ENCODE measurements at regions not wholly inside any gene's neighbourhood (a gene's known extent, or its start where the extent isn't known, plus 50 kb on each side); places are given as distances from the start of the nearest gene placed in this dataset.
"Not testable (repeated sequence)": the region's sequence is repeated elsewhere in the genome, so short reads cannot be mapped to it uniquely, and the experiment has no call there.

- intact Hi-C loops (cut with DNase I); DNase-seq; ATAC-seq (ENCODE audit: poor library complexity): not testable (repeated sequence)
Measured at GRCh38 chr3:28156599-28156998, 84.8 kb upstream of the CMC1 start.

DNA sequence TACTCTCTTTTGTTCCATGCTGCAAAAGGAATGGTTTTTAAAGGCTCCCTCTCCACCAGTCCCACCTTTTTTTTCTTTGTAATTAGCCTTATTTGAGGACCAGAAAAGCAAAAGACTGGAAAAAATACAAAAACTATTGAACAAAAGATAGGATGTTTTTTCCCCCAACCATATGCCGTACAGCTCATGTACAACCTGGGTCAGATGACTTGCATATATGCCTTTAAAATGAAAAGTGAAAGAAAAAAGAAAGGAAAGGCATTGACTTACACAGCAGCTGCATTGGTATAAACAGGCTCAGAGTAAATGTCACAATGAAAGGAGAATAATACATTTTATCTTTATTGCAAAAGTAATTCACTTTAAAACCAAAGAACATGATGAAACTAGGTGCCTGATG is 69.5 kb upstream of the CMC1 start:
- no peak for ATAC-seq (ENCODE audit: poor library complexity)
- no peak for DNase-seq
- intact Hi-C loops (cut with DNase I): no loop called here

DNA sequence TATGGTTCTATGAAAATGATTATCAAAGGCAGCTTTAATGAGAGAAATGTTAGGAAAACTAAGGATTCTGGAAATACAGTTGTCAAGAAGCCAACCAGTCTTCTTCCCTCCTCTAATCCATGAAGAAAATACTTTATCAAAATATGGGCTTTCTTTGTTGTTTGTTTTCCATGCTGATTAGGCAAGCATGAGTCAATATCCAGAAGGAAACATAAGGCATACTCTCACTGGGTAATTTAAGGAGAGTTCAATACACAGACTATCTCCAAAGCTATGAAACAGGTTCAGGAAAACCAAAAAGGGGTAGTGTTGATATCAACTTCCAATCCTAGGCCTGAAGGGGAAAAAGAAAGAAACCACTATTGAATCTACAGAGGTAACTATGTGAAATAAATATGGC is 68.7 kb upstream of the CMC1 start:
- DNase-seq (no peak), ATAC-seq (ENCODE audit: poor library complexity) (no peak)
- intact Hi-C loops (cut with DNase I): no loop called here

DNA sequence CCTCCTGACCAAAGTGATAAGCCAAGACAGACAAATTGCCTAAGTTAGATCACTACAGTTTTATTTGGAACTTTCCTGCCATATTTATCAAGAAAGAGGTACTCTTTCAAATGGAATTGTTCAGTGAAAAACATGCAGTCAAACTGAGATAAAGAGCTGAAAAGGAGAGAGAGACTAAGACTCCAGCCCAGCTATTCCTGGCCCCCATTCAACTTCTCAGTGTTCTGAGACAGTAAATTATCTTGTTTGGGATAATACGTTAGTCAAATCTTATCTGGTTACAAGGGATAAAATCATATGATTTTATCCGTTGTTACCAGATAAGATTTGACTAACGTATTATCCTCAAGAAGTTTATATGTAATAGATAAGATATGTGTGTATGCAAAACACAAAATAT is 67.6 kb upstream of the CMC1 start:
- ATAC-seq (ENCODE audit: poor library complexity): no peak
- DNase-seq: no peak
- intact Hi-C loops (cut with DNase I): no loop called here

DNA sequence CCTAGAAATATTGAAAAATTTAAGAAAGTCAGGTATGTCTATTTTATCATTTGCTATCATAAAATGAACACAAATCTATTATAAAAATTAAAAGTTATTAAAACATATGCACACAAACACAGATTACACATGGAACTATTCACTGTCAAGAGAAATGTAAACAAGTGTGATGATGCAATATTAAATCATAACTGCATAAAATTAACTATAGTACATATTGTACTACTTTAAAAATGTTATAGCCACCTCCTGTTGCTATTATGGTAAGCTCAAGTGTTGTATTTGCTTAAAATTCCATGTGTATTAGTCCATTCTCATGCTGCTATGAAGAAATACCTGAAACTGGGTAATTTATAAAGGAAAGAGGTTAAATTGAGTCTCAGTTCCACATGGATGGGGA is 54.7 kb upstream of the CMC1 start:
- intact Hi-C loops (cut with DNase I): no loop called here
- no peak for DNase-seq
- ATAC-seq (ENCODE audit: poor library complexity): no peak

DNA sequence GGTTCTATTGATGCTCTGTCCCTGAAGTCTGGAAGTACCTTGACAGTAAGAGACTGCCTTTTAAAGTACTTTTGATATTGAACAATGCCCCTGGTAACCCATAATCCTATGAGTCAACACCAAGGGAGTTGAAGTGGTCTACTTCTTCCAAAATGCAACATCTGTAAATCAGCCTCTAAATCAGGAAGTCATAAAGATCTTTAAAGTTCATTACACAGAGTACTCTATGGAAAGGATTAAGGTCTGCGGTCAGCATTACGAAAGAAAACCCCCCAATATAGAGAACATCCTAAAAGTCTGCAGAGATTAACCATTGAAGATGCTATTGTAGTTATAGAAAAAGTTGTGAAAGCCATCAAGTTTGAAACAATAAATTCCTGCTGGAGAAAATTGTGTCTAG is 52.7 kb upstream of the CMC1 start:
- ATAC-seq (ENCODE audit: poor library complexity) (no peak), DNase-seq (no peak)
- intact Hi-C loops (cut with DNase I): no loop called here

GRCh38 chr3:28191363-28191762 is 50.1 kb upstream of the CMC1 start:
- intact Hi-C loops (cut with DNase I): no loop called here
- DNase-seq (no peak), ATAC-seq (ENCODE audit: poor library complexity) (no peak)
